ENCODE measurements at regions not wholly inside any gene's neighbourhood (a gene's known extent, or its start where the extent isn't known, plus 50 kb on each side); places are given as distances from the start of the nearest gene placed in this dataset.

GRCh38 chr12:22851532-22851931 is 226.6 kb downstream of the ETNK1 start:
- TF ChIP-seq CTCF (optimal IDR thresholded peaks at IDR 0.05 in 1 of 3, IDR thresholded peaks at IDR 0.05 in 1 of 3, conservative IDR thresholded peaks at IDR 0.05 in 1 of 3; ENCODE audit: extremely low read depth in 1 of 3, insufficient read depth in 2 of 3, low read length in 3 of 3) (no peak), EZH2 (IDR thresholded peaks at IDR 0.05; ENCODE audit: low read length) (no peak)

Data from keratinocyte (primary cell).